Fibroblast of the aortic adventitia (primary cell): ENCODE measurements at regions not wholly inside any gene's neighbourhood (a gene's known extent, or its start where the extent isn't known, plus 50 kb on each side); places are given as distances from the start of the nearest gene placed in this dataset.

ENCODE experiments used
- DNase-seq: peaks from one replicate; pipeline ENCODE4 v3.0.0-alpha.2; 2010; ENCODE audit warnings: low read depth
- H3K4me3 ChIP-seq: 2 replicates; pipeline ENCODE4 v1.5.1; 2011; ENCODE audit warnings: low read depth, mild to moderate bottlenecking, control low read depth, low read length, moderate library complexity
- TF ChIP-seq, protein P1 (sequence below): IDR thresholded peaks from 2 replicates; pipeline ENCODE4 v1.5.1; 2011; ENCODE audit warnings: mild to moderate bottlenecking, low read length, control low read depth, inconsistent platforms; ENCODE audit not compliant: insufficient read depth

DNA sequence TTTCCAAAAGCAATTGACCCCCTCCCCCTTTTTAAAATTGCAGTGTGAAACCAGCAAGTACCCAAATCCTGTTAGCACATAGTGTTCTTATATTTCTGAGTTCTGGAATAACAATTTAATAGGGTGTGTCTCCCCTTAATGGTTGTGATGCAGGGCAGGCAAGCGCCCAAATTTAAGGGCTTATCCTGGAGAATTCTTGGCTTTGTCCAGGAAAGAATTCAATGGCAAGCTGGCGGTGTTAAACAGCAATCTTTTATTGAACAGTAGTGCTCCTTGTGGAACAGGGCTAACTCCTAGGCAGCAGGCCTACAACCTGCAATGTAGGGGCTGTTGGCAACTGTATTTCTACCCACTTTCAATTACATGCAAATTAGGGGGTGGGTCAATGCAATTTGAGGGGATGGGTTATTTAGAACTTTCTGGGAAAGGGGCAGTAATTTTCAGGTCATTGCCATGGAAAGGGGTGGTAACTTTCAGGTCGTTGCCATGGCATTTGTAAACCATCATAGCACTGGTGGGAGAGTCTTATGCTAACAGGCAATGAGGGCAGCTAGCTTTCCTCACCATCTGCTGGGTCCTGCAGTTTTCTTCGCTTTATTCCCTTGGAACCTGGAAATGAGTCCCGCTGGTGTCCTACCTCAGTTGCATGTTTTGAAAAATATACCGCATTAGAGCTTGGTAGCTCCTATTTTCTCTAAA is 149.0 kb upstream of the KCTD1 start:
- no peak for DNase-seq
- TF ChIP-seq, protein P1, sequence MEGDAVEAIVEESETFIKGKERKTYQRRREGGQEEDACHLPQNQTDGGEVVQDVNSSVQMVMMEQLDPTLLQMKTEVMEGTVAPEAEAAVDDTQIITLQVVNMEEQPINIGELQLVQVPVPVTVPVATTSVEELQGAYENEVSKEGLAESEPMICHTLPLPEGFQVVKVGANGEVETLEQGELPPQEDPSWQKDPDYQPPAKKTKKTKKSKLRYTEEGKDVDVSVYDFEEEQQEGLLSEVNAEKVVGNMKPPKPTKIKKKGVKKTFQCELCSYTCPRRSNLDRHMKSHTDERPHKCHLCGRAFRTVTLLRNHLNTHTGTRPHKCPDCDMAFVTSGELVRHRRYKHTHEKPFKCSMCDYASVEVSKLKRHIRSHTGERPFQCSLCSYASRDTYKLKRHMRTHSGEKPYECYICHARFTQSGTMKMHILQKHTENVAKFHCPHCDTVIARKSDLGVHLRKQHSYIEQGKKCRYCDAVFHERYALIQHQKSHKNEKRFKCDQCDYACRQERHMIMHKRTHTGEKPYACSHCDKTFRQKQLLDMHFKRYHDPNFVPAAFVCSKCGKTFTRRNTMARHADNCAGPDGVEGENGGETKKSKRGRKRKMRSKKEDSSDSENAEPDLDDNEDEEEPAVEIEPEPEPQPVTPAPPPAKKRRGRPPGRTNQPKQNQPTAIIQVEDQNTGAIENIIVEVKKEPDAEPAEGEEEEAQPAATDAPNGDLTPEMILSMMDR, result no peak
- no peak overlapping the region for H3K4me3 ChIP-seq

DNA sequence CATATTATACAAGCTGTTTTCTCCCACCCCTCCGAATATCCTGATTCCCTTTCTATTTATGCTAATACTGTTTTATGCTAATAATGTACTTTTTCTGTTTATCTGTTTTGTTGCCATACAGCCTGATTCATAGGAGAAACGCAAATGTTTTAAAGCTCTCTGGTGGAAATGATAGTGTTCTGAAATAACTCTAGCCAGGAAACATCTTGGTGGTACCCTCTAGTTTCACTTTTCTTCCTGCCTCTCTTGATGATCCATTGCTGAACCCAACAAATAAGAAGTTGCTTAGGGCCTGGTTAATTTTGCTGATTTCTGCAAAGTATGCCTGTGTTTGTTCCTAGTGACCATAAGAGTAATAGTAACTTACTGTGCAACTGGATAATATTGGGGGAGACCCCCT is 148.4 kb upstream of the KCTD1 start:
- no peak for DNase-seq
- TF ChIP-seq, protein P1, result no peak
- no peak overlapping the region for H3K4me3 ChIP-seq

DNA sequence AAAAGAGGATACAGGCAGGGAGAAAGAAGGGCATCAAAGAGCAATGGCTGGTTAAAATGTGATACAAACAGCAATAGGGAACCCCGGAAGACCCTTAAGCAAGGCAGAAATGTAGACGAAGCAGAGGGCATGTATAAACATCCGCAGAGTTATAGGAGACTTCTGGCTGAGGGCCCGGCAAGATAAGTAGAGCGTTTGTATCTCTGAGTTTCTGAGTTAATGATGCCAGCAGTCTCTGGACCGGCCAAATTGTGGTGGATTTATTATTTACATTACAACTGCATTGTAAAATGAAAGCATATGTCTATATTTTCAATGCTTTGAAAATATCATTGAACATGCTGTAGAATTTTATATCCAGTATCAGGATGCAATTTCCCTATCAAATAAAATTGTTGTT is 148.0 kb upstream of the KCTD1 start:
- TF ChIP-seq, protein P1, result no peak
- H3K4me3 ChIP-seq, result no peak overlapping the region
- DNase-seq, result no peak

DNA sequence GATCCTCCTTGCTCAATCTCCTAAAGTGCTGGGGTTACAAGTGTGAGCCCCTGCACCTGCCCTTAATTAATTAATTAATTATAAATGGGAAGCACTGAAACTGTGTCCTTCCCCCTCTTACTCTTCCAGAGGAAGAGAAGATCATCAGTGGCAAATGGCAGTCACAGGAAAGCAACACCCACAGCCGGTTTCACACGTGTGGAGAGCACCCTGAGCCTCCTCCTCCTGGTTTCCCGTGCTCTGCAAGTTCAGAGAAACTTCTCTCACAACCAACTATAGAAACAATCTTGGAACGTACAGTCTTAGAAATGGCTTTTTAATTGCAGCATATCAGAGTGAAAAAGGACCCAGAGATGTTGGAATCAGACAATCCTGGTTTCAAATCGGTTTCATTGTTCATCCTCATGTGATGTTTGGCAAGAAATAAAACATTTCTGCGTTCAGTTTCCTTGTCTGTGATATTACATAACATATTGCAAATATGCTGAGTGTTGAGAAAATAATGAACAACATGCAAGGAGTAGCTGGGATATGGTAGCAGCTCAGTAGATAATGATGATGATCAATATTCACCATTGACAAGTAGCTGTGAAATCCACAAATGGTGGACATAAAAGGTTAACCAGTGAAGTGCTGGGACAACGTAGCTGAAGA is 141.0 kb upstream of the KCTD1 start:
- no peak overlapping the region for H3K4me3 ChIP-seq
- no peak for DNase-seq
- TF ChIP-seq, protein P1, result no peak

DNA sequence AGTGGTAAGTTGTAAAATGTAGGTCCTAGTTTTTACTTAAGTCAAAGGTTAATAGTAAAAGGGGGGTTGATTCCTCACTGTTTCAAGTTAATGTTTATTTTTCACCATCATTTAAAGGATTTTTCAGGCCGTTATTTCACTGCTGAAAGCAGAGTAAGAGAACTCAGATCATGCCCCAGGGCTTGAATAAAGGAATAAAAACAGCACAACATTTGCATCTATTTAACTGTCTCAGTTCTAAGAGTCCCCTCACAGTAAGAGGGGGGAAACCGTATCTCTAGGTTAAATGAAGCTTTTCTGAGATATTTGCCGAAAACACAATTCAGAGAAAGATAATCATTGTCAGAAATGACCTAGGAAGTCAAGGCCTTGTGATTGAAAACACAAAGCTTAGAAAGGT is 138.2 kb upstream of the KCTD1 start:
- TF ChIP-seq, protein P1, result no peak
- DNase-seq, result no peak
- no peak overlapping the region for H3K4me3 ChIP-seq

DNA sequence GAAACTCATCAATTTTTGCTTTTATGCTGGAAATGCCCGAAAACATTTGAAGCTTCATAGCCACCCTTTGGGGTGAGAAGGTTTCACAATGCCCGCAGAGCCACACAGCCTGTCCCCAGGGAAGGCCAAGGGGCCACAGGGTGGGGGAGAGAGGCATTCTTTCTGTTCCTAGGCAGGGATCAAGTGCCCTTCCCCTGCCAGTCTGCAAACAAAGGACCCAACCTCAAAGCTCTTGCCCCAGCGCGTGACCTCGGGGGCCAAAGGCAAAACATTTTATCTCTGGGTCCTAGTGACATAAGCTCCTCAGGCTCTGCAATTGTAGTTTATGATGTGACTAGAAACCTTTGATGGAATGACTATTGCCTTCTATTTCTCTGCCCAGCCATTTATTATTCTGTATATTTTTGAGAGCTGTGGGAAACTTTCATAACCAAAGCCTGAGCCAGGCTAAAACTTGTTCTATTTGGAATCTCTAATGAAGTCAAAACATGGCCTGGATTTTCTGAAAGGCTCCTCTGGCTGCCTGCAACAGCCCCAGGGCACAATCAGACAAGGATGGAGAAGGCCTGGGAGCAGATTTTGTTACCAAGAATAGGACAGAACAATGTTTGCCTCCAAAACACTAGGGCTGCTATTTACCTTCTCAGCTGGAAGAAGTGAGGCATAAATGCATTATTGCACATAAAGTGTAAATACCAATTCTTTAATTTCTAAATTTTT is 137.2 kb upstream of the KCTD1 start:
- TF ChIP-seq, protein P1, result no peak
- DNase-seq, result no peak
- H3K4me3 ChIP-seq, result no peak overlapping the region
